Activated B cell treated with CpG ODN at 0.5 μM for 24 hours (primary cell): ENCODE measurements at regions not wholly inside any gene's neighbourhood (a gene's known extent, or its start where the extent isn't known, plus 50 kb on each side); places are given as distances from the start of the nearest gene placed in this dataset.

Source experiments
- ATAC-seq: fragments of 200-7000 bp; cut with Tn5 transposase; one replicate; pipeline ENCODE4 v1.10.0; 2021; ENCODE audit warnings: low read depth, mild to moderate bottlenecking, moderate library complexity
- CTCF ChIA-PET: fragments of 350-600 bp; sonication (Branson Sonifier 250); formaldehyde crosslinking; loops from one replicate; lab custom pipeline; 2021; ENCODE audit warnings: antibody characterized with exemption; lab: Charles Lee
- POLR2A ChIA-PET: fragments of 350-600 bp; sonication (Branson Sonifier 250); formaldehyde crosslinking; loops from one replicate; lab custom pipeline; 2021; ENCODE audit warnings: antibody characterized with exemption; lab: Charles Lee
- DNase-seq: peaks from one replicate; pipeline ENCODE4 v3.0.0; 2022
- H3K27ac Mint-ChIP-seq: one replicate; pipeline ENCODE4 v1.8.0; 2020; ENCODE audit warnings: mixed read lengths
- H3K27me3 Mint-ChIP-seq: one replicate; pipeline ENCODE4 v1.8.0; 2021; ENCODE audit warnings: mixed read lengths
- H3K36me3 Mint-ChIP-seq: one replicate; pipeline ENCODE4 v1.8.0; 2021; ENCODE audit warnings: low read depth, mixed read lengths
- H3K4me1 Mint-ChIP-seq: one replicate; pipeline ENCODE4 v1.8.0; 2021; ENCODE audit warnings: mixed read lengths
- H3K4me3 Mint-ChIP-seq: one replicate; pipeline ENCODE4 v1.8.0; 2020; ENCODE audit warnings: mild to moderate bottlenecking, mixed read lengths
- H3K9me3 Mint-ChIP-seq: one replicate; pipeline ENCODE4 v1.8.0; 2020; ENCODE audit warnings: mixed read lengths
- CTCF ChIP-seq: fragments of 200-600 bp; IDR thresholded peaks from one replicate; pipeline ENCODE4 v1.8.0; 2022; ENCODE audit warnings: antibody characterized with exemption, mild to moderate bottlenecking
- intact Hi-C: fragments of 100-400 bp; cut with micrococcal nuclease; formaldehyde crosslinking; loops from one replicate; pipeline ENCODE4 v1.15.1; 2024

DNA sequence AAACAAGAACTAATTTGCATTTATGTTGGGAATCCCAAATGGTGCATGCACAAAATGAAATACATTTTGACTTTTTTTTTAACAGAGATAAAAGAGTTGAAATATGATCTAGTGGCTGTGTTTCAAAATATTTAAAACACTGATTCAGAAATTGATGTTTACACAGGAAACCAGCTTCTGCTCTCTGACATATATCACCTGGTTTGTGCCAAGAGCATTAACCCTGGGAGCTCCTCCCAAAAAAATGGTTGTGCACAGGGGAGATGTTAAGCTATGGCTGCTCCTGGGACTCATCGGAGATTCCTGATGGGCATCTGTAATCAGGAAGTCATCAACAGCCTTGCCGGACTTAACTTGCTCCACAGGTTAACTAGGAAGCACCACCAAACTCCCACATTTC lies 65.2 kb upstream of the MAL start:
- Mint-ChIP-seq H3K9me3 (no peaks in the 10 kb centered on the region), H3K27me3 (peaks cover 7% of the 10 kb centered on the region), H3K4me3 (no peak overlapping the region), H3K27ac (no peak overlapping the region), H3K4me1 (no peaks in the 10 kb centered on the region), H3K36me3 (no peaks in the 10 kb centered on the region)
- no peak for TF ChIP-seq CTCF
- intact Hi-C loops, result no loop called here
- POLR2A ChIA-PET, result no interaction called here
- ATAC-seq (no peak), DNase-seq (no peak)
- CTCF ChIA-PET, result no interaction called here

- H3K4me3 Mint-ChIP-seq, result no peak overlapping the region
- DNase-seq (no peak), ATAC-seq (no peak)
- H3K9me3 Mint-ChIP-seq, result no peaks in the 10 kb centered on the region
- ChIA-PET POLR2A (no interaction called here), CTCF (no interaction called here)
- TF ChIP-seq CTCF, result no peak
- no peaks in the 10 kb centered on the region for H3K36me3 Mint-ChIP-seq
- H3K4me1 Mint-ChIP-seq, result no peaks in the 10 kb centered on the region
- no peak overlapping the region for H3K27ac Mint-ChIP-seq
- intact Hi-C loops, result no loop called here
- peaks cover 7% of the 10 kb centered on the region for H3K27me3 Mint-ChIP-seq
Observed at GRCh38 chr2:94960751-94961150, 64.8 kb upstream of the MAL start.

DNA sequence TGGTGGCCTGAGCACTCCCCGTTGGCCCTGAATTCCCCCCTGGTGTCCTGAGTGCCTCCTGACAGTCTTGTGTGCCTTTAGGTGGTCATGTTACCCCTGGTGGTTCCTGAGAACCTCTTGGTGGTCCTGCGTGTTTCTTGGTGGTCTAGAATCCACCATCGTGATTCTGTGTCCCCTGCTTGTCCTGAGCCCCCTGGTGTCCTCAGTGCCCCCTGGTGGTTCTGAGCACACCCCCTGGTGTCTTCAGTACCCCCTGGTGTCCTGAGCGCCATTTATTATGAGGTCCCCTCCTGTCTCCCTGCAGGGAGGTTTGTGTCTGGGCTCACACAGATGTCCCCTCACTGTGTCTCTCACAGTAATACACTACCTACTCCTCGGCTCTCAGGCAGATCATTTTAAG lies 61.3 kb upstream of the MAL start:
- no peak overlapping the region for H3K27ac Mint-ChIP-seq
- no peak for TF ChIP-seq CTCF
- H3K4me1 Mint-ChIP-seq, result no peaks in the 10 kb centered on the region
- H3K4me3 Mint-ChIP-seq, result no peak overlapping the region
- intact Hi-C loops, result no loop called here
- ATAC-seq, result no peak
- no peaks in the 10 kb centered on the region for H3K36me3 Mint-ChIP-seq
- ChIA-PET CTCF (no interaction called here), POLR2A (no interaction called here)
- H3K27me3 Mint-ChIP-seq, result peaks cover 10% of the 10 kb centered on the region
- no peak for DNase-seq
- no peaks in the 10 kb centered on the region for H3K9me3 Mint-ChIP-seq

DNA sequence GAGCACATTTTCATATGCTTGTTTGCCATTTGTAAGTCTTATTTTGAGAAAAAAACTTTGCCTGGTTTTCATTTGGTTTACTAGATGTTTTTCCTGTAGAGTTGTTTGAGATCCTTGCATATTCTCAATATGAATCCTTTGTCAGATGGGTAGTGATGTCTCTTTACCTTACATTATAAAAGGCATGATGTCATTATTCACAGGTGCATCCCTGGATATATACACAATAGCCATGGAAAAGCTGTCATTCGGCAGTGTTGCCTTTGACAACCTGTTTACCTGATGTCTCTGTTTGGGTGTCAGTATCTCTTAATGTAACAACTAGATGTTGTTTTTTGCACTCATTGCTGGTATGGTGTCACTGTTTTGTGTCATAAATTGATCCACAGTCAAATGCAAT lies 58.8 kb upstream of the MAL start:
- ATAC-seq (no peak), DNase-seq (no peak)
- Mint-ChIP-seq H3K27ac (no peak overlapping the region), H3K9me3 (no peaks in the 10 kb centered on the region), H3K4me1 (no peaks in the 10 kb centered on the region), H3K36me3 (no peaks in the 10 kb centered on the region), H3K4me3 (no peak overlapping the region), H3K27me3 (peaks cover 14% of the 10 kb centered on the region)
- POLR2A ChIA-PET, result no interaction called here
- no peak for TF ChIP-seq CTCF
- intact Hi-C loops, result no loop called here
- CTCF ChIA-PET, result no interaction called here

DNA sequence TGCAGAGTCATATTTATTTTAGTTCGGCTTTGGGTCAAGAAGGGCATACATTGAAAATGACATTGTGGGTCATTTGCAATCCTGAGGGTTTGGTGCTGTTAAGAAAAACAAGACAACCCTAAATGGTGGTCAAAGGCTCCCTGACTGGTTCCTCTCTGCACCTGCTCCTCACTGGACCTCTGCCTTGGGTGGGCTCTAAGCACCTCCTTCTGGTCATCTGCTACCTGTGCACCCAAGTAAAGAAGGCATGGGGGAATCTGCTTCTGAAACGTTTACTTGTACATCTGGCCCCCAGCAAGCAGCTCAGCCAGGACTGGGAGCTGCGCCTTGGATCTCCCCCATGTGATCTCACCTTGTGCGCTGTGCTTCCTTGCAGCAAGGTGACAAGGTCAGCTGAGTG lies 55.2 kb upstream of the MAL start:
- CTCF ChIA-PET, result no interaction called here

More for the DNA sequence above, 55.2 kb upstream of the MAL start:
- intact Hi-C loops, result no loop called here
- TF ChIP-seq CTCF, result no peak
- POLR2A ChIA-PET, result no interaction called here
- ATAC-seq (no peak), DNase-seq (no peak)
- Mint-ChIP-seq H3K4me3 (no peak overlapping the region), H3K4me1 (no peaks in the 10 kb centered on the region), H3K9me3 (no peaks in the 10 kb centered on the region), H3K27ac (no peak overlapping the region), H3K27me3 (peaks cover 12% of the 10 kb centered on the region), H3K36me3 (no peaks in the 10 kb centered on the region)
